HG02885 (cell line): ENCODE measurements at regions not wholly inside any gene's neighbourhood (a gene's known extent, or its start where the extent isn't known, plus 50 kb on each side); places are given as distances from the start of the nearest gene placed in this dataset.
"Not testable (repeated sequence)": the region's sequence is repeated elsewhere in the genome, so short reads cannot be mapped to it uniquely, and the experiment has no call there.

Experiments used
- ATAC-seq: cut with Tn5 transposase; IDR thresholded peaks from one replicate; pipeline ENCODE4 v1.9.1; 2021; ENCODE audit warnings: mild to moderate bottlenecking; ENCODE audit not compliant: unreplicated experiment, poor library complexity

- ATAC-seq = no peak
Measured at GRCh38 chr6:170074907-170075306, 216.0 kb downstream of the DLL1 start.

GRCh38 chr6:170074435-170074834 is 216.4 kb downstream of the DLL1 start:
- ATAC-seq = no peak

- ATAC-seq = no peak
Measured at GRCh38 chr6:170073846-170074245, 217.0 kb downstream of the DLL1 start.

- no peak for ATAC-seq
Measured at GRCh38 chr6:170072246-170072645, 218.6 kb downstream of the DLL1 start.

- ATAC-seq = no peak
Measured at GRCh38 chr6:170069611-170070010, 221.3 kb downstream of the DLL1 start.

GRCh38 chr6:170068496-170068895 is 222.4 kb downstream of the DLL1 start:
- no peak for ATAC-seq

- ATAC-seq = no peak
Measured at GRCh38 chr6:170067923-170068360, 222.9 kb downstream of the DLL1 start.

- no peak for ATAC-seq
Measured at GRCh38 chr6:170067181-170067641, 223.7 kb downstream of the DLL1 start.

GRCh38 chr6:170066679-170067078 is 224.2 kb downstream of the DLL1 start:
- no peak for ATAC-seq

- ATAC-seq = no peak
Measured at GRCh38 chr6:170063851-170064602, 226.9 kb downstream of the DLL1 start.

GRCh38 chr6:170063431-170063830 is 227.4 kb downstream of the DLL1 start:
- ATAC-seq = no peak

GRCh38 chr6:170062915-170063241 is 228.0 kb downstream of the DLL1 start:
- no peak for ATAC-seq

GRCh38 chr6:170062209-170062914 is 228.5 kb downstream of the DLL1 start:
- no peak for ATAC-seq

GRCh38 chr6:170058878-170059485 is 231.9 kb downstream of the DLL1 start:
- no peak for ATAC-seq

GRCh38 chr6:170057961-170058877 is 232.7 kb downstream of the DLL1 start:
- no peak for ATAC-seq

- ATAC-seq = no peak
Measured at GRCh38 chr6:170057034-170057734, 233.7 kb downstream of the DLL1 start.

- no peak for ATAC-seq
Measured at GRCh38 chr6:170056278-170056711, 234.6 kb downstream of the DLL1 start.

GRCh38 chr6:170055797-170056196 is 235.1 kb downstream of the DLL1 start:
- ATAC-seq = not testable (repeated sequence)

- ATAC-seq = no peak
Measured at GRCh38 chr6:170053966-170054661, 236.8 kb downstream of the DLL1 start.
